ENCODE measurements at regions not wholly inside any gene's neighbourhood (a gene's known extent, or its start where the extent isn't known, plus 50 kb on each side); places are given as distances from the start of the nearest gene placed in this dataset.
"Not testable (repeated sequence)": the region's sequence is repeated elsewhere in the genome, so short reads cannot be mapped to it uniquely, and the experiment has no call there.

DNA sequence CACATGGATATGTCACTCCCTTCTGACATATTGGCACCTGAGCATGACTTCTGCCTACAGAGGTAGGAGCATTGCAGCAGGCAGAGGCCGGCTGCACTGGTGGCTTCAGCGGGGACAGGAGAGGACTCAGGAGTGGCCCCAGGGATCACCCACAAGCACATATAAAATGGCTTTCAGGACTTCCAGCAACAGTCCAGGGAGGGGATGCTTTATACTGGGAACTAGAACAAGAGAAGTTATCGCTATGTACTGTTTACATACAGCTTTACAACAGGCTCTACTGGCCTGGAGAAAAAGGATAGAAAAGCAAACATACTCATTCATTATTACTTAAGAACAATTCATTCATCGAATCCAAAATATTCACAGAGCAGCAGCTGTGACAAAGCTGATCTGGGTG lies 337.8 kb downstream of the THBS2 start:
- no peak overlapping the region for H3K27ac ChIP-seq
- no peaks in the 10 kb centered on the region for H3K4me1 ChIP-seq
- ATAC-seq (no peak), DNase-seq (no peak)
- TF ChIP-seq, protein P1, sequence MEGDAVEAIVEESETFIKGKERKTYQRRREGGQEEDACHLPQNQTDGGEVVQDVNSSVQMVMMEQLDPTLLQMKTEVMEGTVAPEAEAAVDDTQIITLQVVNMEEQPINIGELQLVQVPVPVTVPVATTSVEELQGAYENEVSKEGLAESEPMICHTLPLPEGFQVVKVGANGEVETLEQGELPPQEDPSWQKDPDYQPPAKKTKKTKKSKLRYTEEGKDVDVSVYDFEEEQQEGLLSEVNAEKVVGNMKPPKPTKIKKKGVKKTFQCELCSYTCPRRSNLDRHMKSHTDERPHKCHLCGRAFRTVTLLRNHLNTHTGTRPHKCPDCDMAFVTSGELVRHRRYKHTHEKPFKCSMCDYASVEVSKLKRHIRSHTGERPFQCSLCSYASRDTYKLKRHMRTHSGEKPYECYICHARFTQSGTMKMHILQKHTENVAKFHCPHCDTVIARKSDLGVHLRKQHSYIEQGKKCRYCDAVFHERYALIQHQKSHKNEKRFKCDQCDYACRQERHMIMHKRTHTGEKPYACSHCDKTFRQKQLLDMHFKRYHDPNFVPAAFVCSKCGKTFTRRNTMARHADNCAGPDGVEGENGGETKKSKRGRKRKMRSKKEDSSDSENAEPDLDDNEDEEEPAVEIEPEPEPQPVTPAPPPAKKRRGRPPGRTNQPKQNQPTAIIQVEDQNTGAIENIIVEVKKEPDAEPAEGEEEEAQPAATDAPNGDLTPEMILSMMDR (IDR thresholded peaks at IDR 0.05), result no peak
- no peak overlapping the region for H3K4me3 ChIP-seq
- H3K27me3 ChIP-seq, result no peaks in the 10 kb centered on the region
- H3K9me3 ChIP-seq, result no peaks in the 10 kb centered on the region
- intact Hi-C loops (cut with DNase I), result no loop called here
- H3K36me3 ChIP-seq, result no peaks in the 10 kb centered on the region

DNA sequence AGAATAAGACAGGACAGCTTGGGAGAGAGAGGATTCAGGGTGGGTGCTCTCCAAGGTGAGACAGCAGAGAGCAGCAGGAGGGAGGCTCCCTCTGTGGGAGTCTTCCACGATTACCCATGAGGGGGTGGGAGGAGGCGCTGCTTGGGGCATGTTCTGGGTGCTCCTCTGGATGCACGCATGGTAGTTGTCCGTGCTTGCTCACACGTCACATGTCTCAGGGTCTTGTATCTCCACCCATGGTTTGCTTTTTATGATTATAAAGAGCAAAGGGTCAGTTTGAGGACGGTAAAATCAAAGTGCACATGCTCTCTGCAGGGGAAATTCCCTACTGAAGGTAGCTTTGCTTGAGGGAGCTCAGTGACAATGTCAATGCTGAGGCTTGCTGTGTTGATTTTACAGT lies 338.4 kb downstream of the THBS2 start:
- Histone ChIP-seq H3K27ac (no peak overlapping the region), H3K9me3 (no peaks in the 10 kb centered on the region), H3K36me3 (no peaks in the 10 kb centered on the region), H3K4me1 (no peaks in the 10 kb centered on the region), H3K4me3 (no peak overlapping the region), H3K27me3 (no peaks in the 10 kb centered on the region)
- no peak for ATAC-seq
- DNase-seq, result no peak
- TF ChIP-seq, protein P1 (IDR thresholded peaks at IDR 0.05), result no peak
- intact Hi-C loops (cut with DNase I), result no loop called here

DNA sequence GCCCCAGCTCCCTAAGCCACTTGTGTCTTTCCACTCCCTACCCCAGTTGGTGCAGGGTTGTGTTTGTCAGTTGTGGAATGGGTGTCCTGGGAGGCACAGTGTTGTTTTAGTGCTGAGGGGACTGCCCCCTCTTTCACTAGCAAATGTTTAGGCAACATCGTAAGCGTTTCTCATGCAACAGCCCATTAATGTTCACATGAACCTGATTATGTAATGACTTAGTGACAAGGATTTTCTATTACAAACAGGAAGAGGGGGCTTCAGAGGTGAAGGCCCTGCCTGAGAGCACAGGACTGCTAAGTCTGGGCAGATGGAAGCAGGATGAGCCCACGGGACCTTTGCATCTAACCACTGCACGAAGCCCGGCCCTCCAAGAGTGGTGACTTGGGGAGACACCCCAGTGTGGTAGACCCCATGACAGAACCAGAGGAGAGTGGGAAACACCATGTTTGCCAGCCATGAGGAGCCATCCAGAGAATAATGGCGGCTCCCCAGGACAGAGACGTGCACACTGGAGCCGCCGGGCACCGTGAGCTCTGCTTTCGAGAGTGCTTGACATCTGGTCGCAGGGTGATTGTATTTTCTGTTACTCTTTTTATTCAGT lies 339.7 kb downstream of the THBS2 start:
- H3K27me3 ChIP-seq, result no peaks in the 10 kb centered on the region
- no peak overlapping the region for H3K27ac ChIP-seq
- H3K4me3 ChIP-seq, result no peak overlapping the region
- intact Hi-C loops (cut with DNase I), result no loop called here
- H3K9me3 ChIP-seq, result no peaks in the 10 kb centered on the region
- peak in 1 of 4 donors; percentile 30 for DNase-seq
- H3K4me1 ChIP-seq, result no peaks in the 10 kb centered on the region
- no peak for ATAC-seq
- TF ChIP-seq, protein P1 (IDR thresholded peaks at IDR 0.05), result no peak
- no peaks in the 10 kb centered on the region for H3K36me3 ChIP-seq

DNA sequence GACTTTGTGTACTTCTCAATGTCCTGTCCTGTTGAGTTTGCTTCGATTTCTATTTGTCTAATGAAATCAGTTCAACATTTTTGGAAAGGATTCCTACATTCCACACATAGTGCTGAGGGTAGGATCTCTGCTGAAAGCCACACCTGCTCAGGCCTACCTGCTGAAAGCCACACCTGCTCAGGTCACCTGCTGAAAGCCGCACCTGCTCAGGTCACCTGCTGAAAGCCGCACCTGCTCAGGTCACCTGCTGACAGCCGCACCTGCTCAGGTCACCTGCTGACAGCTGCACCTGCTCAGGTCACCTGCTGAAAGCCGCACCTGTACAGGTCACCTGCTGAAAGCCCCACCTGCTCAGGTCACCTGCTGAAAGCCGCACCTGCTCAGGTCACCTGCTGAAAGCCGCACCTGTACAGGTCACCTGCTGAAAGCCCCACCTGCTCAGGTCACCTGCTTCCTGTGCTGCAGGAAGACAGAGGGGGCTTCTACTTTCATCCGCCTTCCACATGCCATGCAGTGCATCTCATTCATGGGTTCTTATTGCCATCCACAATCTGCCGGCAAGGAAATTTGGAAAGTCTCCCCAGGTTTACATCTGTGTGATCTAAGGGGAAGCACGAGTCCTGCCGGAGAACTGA lies 340.3 kb downstream of the THBS2 start:
- DNase-seq; H3K36me3 ChIP-seq; ATAC-seq; intact Hi-C loops (cut with DNase I); H3K9me3 ChIP-seq; H3K27me3 ChIP-seq; H3K4me1 ChIP-seq; H3K27ac ChIP-seq; H3K4me3 ChIP-seq: not testable (repeated sequence)

DNA sequence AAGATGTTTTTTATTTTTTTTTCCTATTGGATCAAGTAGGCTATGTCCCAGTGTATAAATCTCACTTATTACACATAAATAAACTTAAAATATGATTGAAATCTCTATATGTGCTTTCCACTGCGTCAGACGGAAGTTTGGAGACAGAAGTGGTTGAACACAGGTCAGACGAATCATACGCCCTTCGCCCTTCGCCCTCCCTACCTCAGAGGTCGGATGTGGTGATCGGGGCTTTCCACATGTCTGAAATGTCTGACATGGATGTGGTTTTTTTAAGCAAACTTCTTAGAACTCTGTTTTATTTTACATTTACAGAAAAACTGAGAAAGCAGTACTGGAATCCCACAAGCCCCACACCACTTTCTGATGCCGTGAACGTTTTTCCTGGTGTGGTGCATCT lies 344.4 kb downstream of the THBS2 start:
- ATAC-seq, result no peak
- H3K27me3 ChIP-seq, result no peaks in the 10 kb centered on the region
- no peaks in the 10 kb centered on the region for H3K36me3 ChIP-seq
- no peak overlapping the region for H3K27ac ChIP-seq
- H3K4me1 ChIP-seq, result no peaks in the 10 kb centered on the region
- no peak overlapping the region for H3K4me3 ChIP-seq
- intact Hi-C loops (cut with DNase I), result no loop called here
- DNase-seq, result no peak
- H3K9me3 ChIP-seq, result no peaks in the 10 kb centered on the region
- TF ChIP-seq, protein P1 (IDR thresholded peaks at IDR 0.05), result no peak

DNA sequence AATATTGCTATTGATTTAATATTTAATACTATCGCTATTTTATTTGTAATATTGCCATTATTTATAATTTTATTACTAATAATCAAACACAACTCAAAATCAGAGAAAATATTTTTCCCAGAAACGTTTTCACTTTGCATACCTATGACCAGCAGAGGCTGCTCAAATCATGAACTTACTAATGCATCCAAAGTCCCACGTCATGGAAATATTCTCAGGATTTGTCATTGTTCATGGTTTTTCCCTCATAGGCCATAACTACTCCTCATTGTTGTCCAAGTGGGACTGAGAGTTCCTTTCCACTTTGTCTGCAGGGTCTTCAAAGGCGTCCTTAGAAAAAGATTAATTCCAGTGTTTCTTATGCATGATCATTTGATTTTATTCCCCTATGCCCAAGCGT lies 344.8 kb downstream of the THBS2 start:
- intact Hi-C loops (cut with DNase I), result no loop called here
- no peak overlapping the region for H3K27ac ChIP-seq
- DNase-seq, result peak in 1 of 4 donors; percentile 33
- no peaks in the 10 kb centered on the region for H3K9me3 ChIP-seq
- no peaks in the 10 kb centered on the region for H3K4me1 ChIP-seq
- H3K4me3 ChIP-seq, result no peak overlapping the region
- no peak for ATAC-seq
- no peaks in the 10 kb centered on the region for H3K27me3 ChIP-seq
- no peaks in the 10 kb centered on the region for H3K36me3 ChIP-seq
- TF ChIP-seq, protein P1 (IDR thresholded peaks at IDR 0.05), result no peak
